OCI-LY3 (cell line): ENCODE measurements at regions not wholly inside any gene's neighbourhood (a gene's known extent, or its start where the extent isn't known, plus 50 kb on each side); places are given as distances from the start of the nearest gene placed in this dataset.

Experiments used
- H2AFZ ChIP-seq: fragments of 200-600, 300-600 bp; shearing (Covaris generic); 2 replicates; pipeline ENCODE4 v1.6.0; 2014; ENCODE audit warnings: antibody characterized with exemption, low read depth, low read length
- H3K27ac ChIP-seq: fragments of 200-600, 300-600 bp; sonication (generic); 2 replicates; pipeline ENCODE4 v1.5.1; 2014; ENCODE audit warnings: mild to moderate bottlenecking, low read length, moderate library complexity, mixed read lengths
- H3K27me3 ChIP-seq: fragments of 200-600, 300-600 bp; sonication (generic); 2 replicates; pipeline ENCODE4 v1.6.1; 2014; ENCODE audit warnings: low read depth, low read length, mixed read lengths
- H3K36me3 ChIP-seq: fragments of 200-600, 300-600 bp; sonication (generic); replicated peaks from 2 replicates; pipeline ENCODE3; 2014; ENCODE audit warnings: low read depth, low read length, mixed read lengths
- H3K4me1 ChIP-seq: fragments of 300-600, 200-600 bp; sonication (generic); 2 replicates; pipeline ENCODE4 v1.6.1; 2014; ENCODE audit warnings: low read length, mixed read lengths
- H3K4me2 ChIP-seq: fragments of 200-600, 300-600 bp; sonication (generic); 2 replicates; pipeline ENCODE4 v1.6.1; 2014; ENCODE audit warnings: low read length, mixed read lengths
- H3K4me3 ChIP-seq: fragments of 300-600, 200-600 bp; sonication (generic); 2 replicates; pipeline ENCODE4 v1.5.1; 2014; ENCODE audit warnings: antibody characterized with exemption, mild to moderate bottlenecking, low read length, moderate library complexity
- H3K79me2 ChIP-seq: fragments of 300-600, 200-600 bp; shearing (Covaris generic); 2 replicates; pipeline ENCODE4 v1.6.1; 2014; ENCODE audit warnings: mild to moderate bottlenecking, low read length, mixed read lengths
- H3K9ac ChIP-seq: fragments of 300-600, 200-600 bp; shearing (Covaris generic); 2 replicates; pipeline ENCODE4 v1.6.0; 2014; ENCODE audit warnings: mild to moderate bottlenecking, low read length, moderate library complexity
- H3K9me3 ChIP-seq: fragments of 200-600, 300-600 bp; shearing (Covaris generic); 2 replicates; pipeline ENCODE4 v1.6.1; 2014; ENCODE audit warnings: low read length, mixed read lengths; ENCODE audit not compliant: insufficient read depth
- H4K20me1 ChIP-seq: fragments of 200-600, 300-600 bp; sonication (generic); 2 replicates; pipeline ENCODE4 v1.6.1; 2016; ENCODE audit warnings: low read length, mixed read lengths; ENCODE audit not compliant: insufficient read depth
- CTCF ChIP-seq: fragments of 200-600, 300-600 bp; sonication (generic); IDR thresholded peaks from 2 replicates; pipeline ENCODE4 v1.5.1; 2014; ENCODE audit warnings: antibody characterized with exemption, low read length, low read depth
- EZH2phosphoT487 ChIP-seq: fragments of 200-600 bp; shearing (Covaris generic); IDR thresholded peaks from 2 replicates; pipeline ENCODE4 v1.6.1; 2018; ENCODE audit warnings: antibody characterized with exemption, mixed run types, low read depth

GRCh38 chr12:127685931-127686330 lies 581.0 kb upstream of the TMEM132C start:
- Histone ChIP-seq H3K27me3 (no peaks in the 10 kb centered on the region), H3K79me2 (no peaks in the 10 kb centered on the region), H3K9ac (no peak overlapping the region), H3K4me2 (no peak overlapping the region), H3K27ac (no peak overlapping the region), H3K36me3 (no peaks in the 10 kb centered on the region), H2AFZ (no peak overlapping the region), H3K4me1 (peaks cover 6% of the 10 kb centered on the region), H3K9me3 (no peaks in the 10 kb centered on the region), H4K20me1 (no peaks in the 10 kb centered on the region), H3K4me3 (no peak overlapping the region)
- TF ChIP-seq CTCF = no peak
- TF ChIP-seq EZH2phosphoT487 = no peak

- no peaks in the 10 kb centered on the region for H4K20me1 ChIP-seq
- no peak overlapping the region for H3K9ac ChIP-seq
- no peak for TF ChIP-seq CTCF
- no peak for TF ChIP-seq EZH2phosphoT487
- no peaks in the 10 kb centered on the region for H3K36me3 ChIP-seq
- no peak overlapping the region for H2AFZ ChIP-seq
- H3K4me2 ChIP-seq = no peak overlapping the region
- no peaks in the 10 kb centered on the region for H3K9me3 ChIP-seq
- no peaks in the 10 kb centered on the region for H3K27me3 ChIP-seq
- H3K4me1 ChIP-seq = no peaks in the 10 kb centered on the region
- no peak overlapping the region for H3K27ac ChIP-seq
- H3K79me2 ChIP-seq = no peaks in the 10 kb centered on the region
- no peak overlapping the region for H3K4me3 ChIP-seq
Observed at GRCh38 chr12:127687181-127687580, 579.8 kb upstream of the TMEM132C start.

- H3K27me3 ChIP-seq = peaks cover 4% of the 10 kb centered on the region; the same call in 1 of the 2 replicates
- no peak overlapping the region for H3K27ac ChIP-seq
- H3K36me3 ChIP-seq = no peaks in the 10 kb centered on the region
- H3K9me3 ChIP-seq = no peaks in the 10 kb centered on the region
- no peaks in the 10 kb centered on the region for H3K4me1 ChIP-seq
- H2AFZ ChIP-seq = no peak overlapping the region
- TF ChIP-seq EZH2phosphoT487 (no peak), CTCF (no peak)
- no peak overlapping the region for H3K4me3 ChIP-seq
- no peak overlapping the region for H3K9ac ChIP-seq
- no peaks in the 10 kb centered on the region for H4K20me1 ChIP-seq
- no peaks in the 10 kb centered on the region for H3K79me2 ChIP-seq
- H3K4me2 ChIP-seq = no peak overlapping the region
Observed at GRCh38 chr12:127688906-127689428, 578.0 kb upstream of the TMEM132C start.

- Histone ChIP-seq H3K4me1 (no peaks in the 10 kb centered on the region), H4K20me1 (no peaks in the 10 kb centered on the region), H3K27ac (no peak overlapping the region)
Observed at GRCh38 chr12:127690161-127690560, 576.8 kb upstream of the TMEM132C start.

More at GRCh38 chr12:127690161-127690560, 576.8 kb upstream of the TMEM132C start:
- no peaks in the 10 kb centered on the region for H3K79me2 ChIP-seq
- H3K27me3 ChIP-seq = peaks cover 6% of the 10 kb centered on the region; the same call in 1 of the 2 replicates
- H3K9me3 ChIP-seq = no peaks in the 10 kb centered on the region
- no peaks in the 10 kb centered on the region for H3K36me3 ChIP-seq
- H3K4me3 ChIP-seq = no peak overlapping the region
- no peak for TF ChIP-seq EZH2phosphoT487
- peak; percentile 50 for TF ChIP-seq CTCF
- H3K9ac ChIP-seq = no peak overlapping the region
- H2AFZ ChIP-seq = no peak overlapping the region
- no peak overlapping the region for H3K4me2 ChIP-seq
